Astrocyte of the hippocampus (primary cell): ENCODE measurements at regions not wholly inside any gene's neighbourhood (a gene's known extent, or its start where the extent isn't known, plus 50 kb on each side); places are given as distances from the start of the nearest gene placed in this dataset.
"Not testable (repeated sequence)": the region's sequence is repeated elsewhere in the genome, so short reads cannot be mapped to it uniquely, and the experiment has no call there.

Experiments
- DNase-seq: peaks from one replicate; pipeline ENCODE4 v3.0.0; 2011; ENCODE audit warnings: low read depth, low spot score

DNA sequence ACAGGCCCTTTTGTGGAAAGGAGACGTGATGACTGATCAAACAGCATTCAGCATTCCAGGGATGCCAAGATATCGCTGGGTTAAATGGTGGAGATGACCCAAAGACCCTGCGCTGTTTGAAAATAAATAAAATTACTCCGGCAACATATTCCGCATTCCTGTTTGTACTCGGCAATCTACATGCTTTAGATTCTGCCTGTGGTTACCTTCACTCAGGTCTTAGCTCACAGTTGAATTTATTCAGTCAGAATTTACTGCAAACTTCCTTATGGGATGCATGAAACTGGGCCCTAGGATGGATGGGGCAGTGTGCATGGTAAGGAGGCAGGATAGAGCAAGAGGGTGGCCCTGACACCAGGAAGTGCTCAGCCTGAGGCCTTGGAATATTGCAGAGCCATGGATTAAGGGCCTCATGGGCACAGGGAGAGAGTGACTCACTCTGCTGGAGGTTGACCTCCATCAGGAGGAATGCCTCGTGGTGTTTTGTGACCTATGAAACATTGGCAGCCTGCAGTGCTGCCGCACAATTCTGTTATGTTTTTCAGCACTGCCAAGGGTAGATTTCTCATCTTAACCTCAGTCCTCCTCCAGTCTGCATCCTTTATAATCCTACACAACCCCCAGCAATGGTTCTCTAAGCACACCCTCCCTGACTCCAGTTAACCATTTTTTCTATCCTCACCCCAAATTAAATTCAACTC is 321.4 kb downstream of the IRS1 start:
- DNase-seq = peak; percentile 95

DNA sequence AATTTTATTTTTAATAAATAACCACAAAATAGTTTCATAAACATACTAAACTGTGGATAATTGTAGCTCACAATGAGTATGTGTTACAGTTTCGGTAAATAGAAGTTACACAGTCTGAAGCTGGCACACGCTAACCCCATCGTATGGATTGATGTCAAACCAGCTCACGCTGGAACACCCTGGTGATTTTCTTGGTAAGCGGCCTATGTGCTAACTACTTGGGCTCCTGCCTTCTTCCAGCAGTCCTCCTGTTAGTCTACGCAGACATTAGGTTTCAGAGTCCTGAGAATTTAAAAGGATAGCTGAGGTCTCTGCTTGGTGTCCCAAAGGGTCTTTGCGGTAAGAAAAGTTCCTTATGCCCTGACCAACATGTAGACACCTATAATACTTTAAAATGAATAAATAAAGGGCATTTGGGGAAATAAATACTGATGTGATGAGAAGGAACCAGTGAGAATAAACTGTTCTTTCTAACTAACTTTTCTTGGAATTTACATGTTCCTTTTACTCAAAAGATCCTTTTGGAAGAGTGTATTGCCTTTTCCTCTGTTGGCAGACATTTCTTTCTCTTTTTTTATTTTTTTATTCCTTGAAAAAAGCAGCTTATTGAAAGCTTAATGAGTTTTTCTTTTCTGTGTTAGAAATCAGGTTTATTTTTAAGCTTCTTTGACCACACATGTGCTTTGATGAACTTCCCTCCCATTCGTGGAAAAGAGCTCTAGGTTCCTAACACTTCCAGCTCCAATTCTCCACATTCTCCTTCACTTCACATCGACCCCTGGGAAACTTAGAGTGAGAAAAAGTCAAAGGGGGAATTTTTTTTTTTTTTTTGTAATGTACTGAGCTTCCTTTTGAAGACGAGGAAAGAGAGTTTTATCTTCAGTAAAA is 322.2 kb downstream of the IRS1 start:
- DNase-seq = peak; percentile 23

GRCh38 chr2:226475650-226476049 is 324.0 kb downstream of the IRS1 start:
- peak; percentile 77 for DNase-seq

- peak; percentile 16 for DNase-seq
Observed at GRCh38 chr2:226474131-226474530, 325.5 kb downstream of the IRS1 start.

GRCh38 chr2:226471987-226472470 is 327.6 kb downstream of the IRS1 start:
- DNase-seq = no peak

GRCh38 chr2:226467633-226468032 is 332.0 kb downstream of the IRS1 start:
- DNase-seq = no peak

DNA sequence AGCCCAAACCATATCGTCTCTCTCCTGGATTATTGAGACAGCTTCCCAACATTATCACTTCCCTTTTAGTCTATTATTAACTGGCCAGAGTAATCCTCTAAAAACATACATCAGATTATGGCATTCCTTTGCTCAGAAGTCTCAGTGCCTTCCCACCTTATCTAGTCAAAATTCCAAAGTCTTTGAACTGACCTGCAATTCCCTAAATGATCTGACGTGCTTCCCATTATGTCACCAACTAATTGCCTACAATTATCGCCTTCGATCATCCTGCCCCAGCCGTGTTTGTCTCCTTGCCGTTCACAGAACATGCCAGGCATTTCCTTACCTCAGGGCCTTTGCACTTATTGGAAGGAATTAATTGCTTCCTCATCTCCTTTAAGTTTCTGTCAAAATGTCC is 332.4 kb downstream of the IRS1 start:
- DNase-seq = no peak

DNA sequence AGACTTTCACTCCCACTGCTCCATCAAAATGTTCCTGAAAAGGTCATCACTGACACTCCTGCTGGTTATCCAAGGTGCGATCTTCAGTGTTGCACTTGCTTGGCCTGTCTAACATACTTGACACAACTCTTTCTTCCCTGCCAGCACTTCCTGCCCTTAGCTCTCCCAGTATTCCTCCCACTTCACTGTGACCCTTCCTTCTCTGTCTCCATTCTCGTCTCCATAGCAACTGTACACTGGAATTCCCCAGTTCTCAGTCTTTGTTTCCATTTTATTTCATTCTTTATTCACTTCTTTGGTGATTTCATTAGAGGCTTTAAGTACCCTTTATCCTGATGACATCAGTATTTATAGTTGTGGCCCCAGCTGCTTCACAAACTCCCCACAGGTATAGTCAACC is 333.0 kb downstream of the IRS1 start:
- DNase-seq = peak; percentile 37

- no peak for DNase-seq
Observed at GRCh38 chr2:226466124-226466523, 333.5 kb downstream of the IRS1 start.

GRCh38 chr2:226464380-226464779 is 335.2 kb downstream of the IRS1 start:
- DNase-seq = no peak

DNA sequence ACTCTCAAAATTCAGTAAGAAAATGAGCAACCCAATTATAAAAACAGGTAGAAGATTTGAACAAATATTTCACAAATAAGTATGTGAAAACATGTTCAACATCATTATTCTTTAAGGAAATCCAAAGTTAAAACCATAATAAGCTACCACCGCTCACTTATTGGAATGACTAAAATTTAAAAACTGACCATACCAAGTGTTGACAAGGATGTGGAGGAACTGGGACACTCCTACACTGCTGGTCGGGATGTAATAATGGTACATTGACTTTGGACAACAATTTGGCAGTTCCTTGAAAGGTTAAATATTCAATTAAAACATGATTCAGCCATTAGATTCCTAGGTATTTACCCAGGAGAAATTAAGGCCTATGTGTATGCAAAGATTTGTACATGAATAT is 336.5 kb downstream of the IRS1 start:
- no peak for DNase-seq

DNA sequence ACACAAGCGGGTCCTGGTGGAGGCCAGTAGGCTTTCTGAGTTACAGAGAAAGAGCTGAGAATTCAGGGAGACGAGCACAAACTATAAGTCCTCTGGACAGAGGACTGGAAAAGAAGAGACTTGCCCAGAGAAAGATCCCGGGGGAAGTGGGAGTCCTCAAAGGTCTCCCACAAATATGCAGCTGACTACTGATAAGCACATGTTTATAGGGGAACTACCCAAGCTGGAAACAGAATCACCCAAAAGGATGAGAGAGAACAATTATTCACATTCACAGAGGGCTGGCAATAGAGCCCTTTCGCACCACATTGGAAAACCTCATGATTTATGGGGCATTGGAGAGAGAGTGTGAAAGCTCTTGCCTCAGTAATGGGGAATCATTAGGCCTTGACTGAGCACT is 337.6 kb downstream of the IRS1 start:
- DNase-seq = no peak

- not testable (repeated sequence) for DNase-seq
Observed at GRCh38 chr2:226456144-226456543, 343.5 kb downstream of the IRS1 start.

DNA sequence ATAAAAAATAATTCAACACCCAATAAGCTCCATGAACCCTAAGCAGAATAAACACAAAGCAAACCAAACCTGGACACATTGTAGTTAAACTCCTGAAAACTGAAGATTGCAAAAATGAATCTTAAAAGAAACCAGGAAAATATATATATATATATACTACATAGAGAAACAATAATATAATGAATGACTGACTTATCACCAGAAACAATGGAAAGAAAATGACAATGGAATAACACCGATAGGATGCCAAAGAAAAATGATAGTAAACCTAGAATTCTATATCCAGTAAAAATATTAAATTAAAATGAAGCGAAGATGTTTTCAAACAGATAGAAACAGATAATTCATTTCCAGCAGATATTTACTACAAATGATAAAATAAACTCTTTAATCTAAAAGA is 346.9 kb downstream of the IRS1 start:
- no peak for DNase-seq

GRCh38 chr2:226451486-226451885 is 348.1 kb downstream of the IRS1 start:
- DNase-seq = no peak

GRCh38 chr2:226450141-226450540 is 349.5 kb downstream of the IRS1 start:
- DNase-seq = peak; percentile 29

- peak; percentile 28 for DNase-seq
Observed at GRCh38 chr2:226447338-226448300, 352.0 kb downstream of the IRS1 start.

DNA sequence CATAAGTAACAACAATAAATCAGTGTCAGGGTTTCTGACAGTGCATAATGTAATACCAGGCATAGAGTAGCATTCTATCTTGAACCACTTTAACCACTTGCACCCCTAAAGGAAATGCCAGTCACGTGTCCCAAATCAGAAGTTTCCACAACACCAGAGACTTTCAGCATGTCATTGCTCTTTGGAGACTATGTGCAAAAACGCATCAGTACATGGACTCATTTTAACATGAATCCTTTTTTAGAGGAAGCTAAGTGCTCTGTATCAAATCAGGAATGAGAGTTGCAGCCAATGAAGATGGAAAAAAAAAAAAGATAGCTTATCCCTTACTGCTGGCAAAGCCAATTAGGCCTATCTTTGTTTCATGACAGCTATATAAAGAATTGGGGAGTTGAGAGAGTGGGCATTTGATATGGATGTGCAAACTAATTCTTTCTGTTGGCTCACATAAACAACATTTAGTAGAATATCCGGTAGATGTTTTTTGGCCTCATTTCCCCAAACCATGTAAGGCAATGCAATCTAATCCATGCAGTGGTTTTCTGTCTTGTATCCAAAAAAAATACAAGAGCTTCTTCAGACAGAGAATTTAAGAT is 353.1 kb downstream of the IRS1 start:
- DNase-seq = peak; percentile 24

- no peak for DNase-seq
Observed at GRCh38 chr2:226445216-226445861, 354.3 kb downstream of the IRS1 start.

GRCh38 chr2:226443112-226443511 is 356.5 kb downstream of the IRS1 start:
- no peak for DNase-seq
